GM13976 (cell line): ENCODE measurements at regions not wholly inside any gene's neighbourhood (a gene's known extent, or its start where the extent isn't known, plus 50 kb on each side); places are given as distances from the start of the nearest gene placed in this dataset.

Experiments used
- DNase-seq: peaks from one replicate; pipeline ENCODE4 v3.0.0; 2012; ENCODE audit warnings: low spot score
- in situ Hi-C: fragments of 300-500 bp; cut with MboI; formaldehyde crosslinking; loops from one replicate; pipeline ENCODE4 v1.12.0; 2022; ENCODE audit warnings: low sequenced_read_pairs, mixed read lengths, inconsistent platforms; ENCODE audit not compliant: unreplicated experiment
- TF ChIP-seq, protein P1 (sequence below): IDR thresholded peaks from 2 replicates; pipeline ENCODE4 v1.5.1; 2012; ENCODE audit warnings: borderline replicate concordance, mild to moderate bottlenecking; ENCODE audit not compliant: insufficient read depth; ENCODE audit errors: extremely low read depth, missing control alignments, control extremely low read depth

DNA sequence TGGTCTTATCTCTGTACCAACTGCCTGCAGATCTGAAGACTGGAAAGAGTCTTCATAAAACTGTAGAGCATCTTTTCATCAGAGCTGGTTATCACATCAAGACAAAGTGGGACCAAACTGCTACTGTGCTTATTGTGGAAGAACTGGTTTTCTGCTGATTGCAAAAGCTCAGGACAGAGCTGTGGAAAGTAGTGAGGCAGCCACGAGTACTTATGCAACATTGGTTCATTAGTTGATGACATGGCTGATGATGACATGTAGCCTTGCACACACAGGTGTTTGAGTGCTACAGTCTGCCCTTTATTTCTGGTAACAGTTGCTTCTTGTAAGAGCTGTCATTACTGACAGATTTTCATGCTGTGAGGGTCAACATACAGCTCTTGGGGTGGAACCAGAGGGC lies 185.4 kb upstream of the GUCY1A2 start:
- no peak for DNase-seq
- TF ChIP-seq, protein P1, sequence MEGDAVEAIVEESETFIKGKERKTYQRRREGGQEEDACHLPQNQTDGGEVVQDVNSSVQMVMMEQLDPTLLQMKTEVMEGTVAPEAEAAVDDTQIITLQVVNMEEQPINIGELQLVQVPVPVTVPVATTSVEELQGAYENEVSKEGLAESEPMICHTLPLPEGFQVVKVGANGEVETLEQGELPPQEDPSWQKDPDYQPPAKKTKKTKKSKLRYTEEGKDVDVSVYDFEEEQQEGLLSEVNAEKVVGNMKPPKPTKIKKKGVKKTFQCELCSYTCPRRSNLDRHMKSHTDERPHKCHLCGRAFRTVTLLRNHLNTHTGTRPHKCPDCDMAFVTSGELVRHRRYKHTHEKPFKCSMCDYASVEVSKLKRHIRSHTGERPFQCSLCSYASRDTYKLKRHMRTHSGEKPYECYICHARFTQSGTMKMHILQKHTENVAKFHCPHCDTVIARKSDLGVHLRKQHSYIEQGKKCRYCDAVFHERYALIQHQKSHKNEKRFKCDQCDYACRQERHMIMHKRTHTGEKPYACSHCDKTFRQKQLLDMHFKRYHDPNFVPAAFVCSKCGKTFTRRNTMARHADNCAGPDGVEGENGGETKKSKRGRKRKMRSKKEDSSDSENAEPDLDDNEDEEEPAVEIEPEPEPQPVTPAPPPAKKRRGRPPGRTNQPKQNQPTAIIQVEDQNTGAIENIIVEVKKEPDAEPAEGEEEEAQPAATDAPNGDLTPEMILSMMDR: no peak
- in situ Hi-C loops: no loop called here

DNA sequence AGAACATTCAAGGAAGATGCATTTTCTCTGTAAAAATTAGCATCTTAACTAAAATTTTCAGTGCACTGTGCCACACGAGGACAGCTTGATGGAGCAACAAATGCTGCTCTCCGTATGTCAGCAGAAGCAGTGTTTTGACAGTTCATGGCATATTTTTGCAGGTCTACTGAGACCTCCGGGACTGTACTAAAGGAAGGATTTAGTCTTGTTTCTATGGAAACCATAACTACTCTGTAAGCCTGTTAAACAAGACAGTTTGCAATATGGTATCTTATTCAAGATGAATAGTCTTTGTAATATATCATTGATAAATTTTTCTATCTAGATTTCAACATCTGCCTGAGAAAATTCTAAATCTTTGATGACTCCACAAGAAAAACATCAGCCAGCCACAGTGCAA lies 184.0 kb upstream of the GUCY1A2 start:
- no peak for DNase-seq
- in situ Hi-C loops: no loop called here
- TF ChIP-seq, protein P1: no peak

DNA sequence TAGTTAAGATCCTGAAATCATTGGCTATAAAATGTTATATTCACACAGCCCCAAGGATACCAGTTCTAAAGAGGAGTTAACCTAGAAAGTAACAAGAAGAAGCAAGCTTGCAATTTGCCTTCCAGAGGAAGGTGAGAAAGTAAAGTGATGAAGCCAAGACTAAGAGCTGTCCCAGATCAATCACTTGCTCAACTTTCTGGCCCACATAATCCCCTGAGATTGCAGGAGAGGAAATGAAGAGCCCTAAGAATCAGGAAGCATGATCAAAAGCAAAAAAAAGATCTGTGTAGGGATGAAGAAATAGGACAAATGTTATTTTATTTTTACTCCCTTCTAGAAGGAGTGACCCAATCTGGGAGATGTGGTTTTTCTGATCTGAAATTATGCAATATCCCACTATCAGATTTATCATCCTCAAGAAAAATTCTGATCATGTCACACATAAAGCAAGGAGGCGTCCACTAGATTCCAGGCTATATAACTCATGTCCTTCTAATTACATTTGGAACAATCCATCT lies 180.3 kb upstream of the GUCY1A2 start:
- TF ChIP-seq, protein P1: no peak
- in situ Hi-C loops: no loop called here
- DNase-seq: no peak

DNA sequence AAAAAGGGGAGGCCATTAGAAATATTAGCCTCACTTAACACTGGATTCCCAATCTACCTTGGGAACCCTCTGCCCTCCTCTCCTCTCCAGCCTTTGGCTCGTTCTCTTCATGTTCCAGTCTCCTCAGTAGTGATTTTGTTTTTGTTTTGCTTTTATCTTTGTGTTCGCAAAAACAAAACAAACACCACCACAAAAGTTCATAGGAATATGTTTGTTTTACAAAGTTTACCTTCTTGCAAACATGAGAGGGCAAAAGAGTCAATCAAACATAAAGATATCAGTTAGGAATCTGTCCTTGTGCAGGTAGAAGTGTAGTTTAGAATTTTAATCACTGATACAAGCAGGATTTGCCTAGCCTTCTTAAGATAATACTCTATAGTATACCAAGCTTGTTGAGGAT lies 179.7 kb upstream of the GUCY1A2 start:
- no peak for DNase-seq
- TF ChIP-seq, protein P1: no peak
- in situ Hi-C loops: no loop called here

DNA sequence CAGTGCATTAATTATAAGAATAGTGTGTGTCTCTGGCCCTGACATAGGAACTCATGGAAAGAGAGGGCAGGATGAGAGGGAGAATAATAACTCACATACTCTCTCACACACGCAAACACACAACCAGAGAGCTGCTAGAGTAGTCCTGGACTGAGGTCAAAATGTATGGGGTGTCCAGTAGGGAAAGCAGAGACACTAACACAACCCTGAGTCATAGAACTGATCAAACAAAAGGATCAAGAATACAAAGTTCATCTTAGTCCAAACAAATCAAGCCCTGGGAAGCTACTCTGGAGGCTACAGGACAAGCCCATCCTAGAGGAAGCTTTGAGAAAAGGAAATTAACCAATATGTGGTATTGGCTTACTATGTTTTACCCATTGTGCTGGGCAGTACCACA lies 178.5 kb upstream of the GUCY1A2 start:
- in situ Hi-C loops: no loop called here

DNA sequence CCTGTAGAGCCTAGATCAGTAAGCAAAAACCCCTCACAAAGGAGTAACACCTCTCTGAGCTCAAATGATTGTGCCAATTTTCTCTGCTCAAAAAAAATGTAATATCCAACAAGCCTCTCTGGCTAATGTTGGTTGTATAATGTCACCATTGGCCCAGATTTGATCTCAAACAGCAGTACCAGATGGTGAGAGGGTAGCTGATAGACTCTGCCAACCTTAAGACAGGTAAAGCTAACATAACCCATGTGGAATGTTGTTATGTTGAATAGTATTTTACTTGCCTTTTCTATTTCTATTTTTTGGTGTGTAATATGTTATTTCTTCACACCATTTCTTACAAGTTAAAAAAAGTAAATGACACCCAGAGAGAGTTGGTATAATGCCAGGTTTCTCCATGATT lies 166.7 kb upstream of the GUCY1A2 start:
- in situ Hi-C loops: no loop called here
- TF ChIP-seq, protein P1: no peak

More for the DNA sequence above, 178.5 kb upstream of the GUCY1A2 start:
- no peak for DNase-seq
- TF ChIP-seq, protein P1: no peak

DNA sequence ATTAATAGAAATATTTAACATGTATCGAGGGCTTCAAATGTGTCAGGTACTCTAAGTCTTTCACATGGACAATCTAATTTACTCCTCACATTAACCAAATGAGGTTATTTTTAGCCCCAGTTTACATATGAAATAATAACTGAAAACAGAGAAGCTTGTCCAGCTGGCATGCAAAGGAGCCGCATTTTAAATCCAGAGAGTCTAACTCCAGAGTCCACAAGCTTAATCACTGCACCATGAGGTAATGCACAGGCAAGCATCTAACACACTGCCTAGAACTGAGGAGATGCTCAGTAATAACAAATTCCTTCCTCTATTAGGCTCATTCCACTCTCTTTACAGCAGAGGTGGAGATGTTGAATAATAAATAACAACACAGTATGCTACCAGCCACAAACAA lies 165.7 kb upstream of the GUCY1A2 start:
- DNase-seq: no peak
- in situ Hi-C loops: no loop called here
- TF ChIP-seq, protein P1: no peak

More for the DNA sequence above, 166.7 kb upstream of the GUCY1A2 start:
- DNase-seq: no peak
